NCI-H345 (cell line): ENCODE measurements at regions not wholly inside any gene's neighbourhood (a gene's known extent, or its start where the extent isn't known, plus 50 kb on each side); places are given as distances from the start of the nearest gene placed in this dataset.
"Not testable (repeated sequence)": the region's sequence is repeated elsewhere in the genome, so short reads cannot be mapped to it uniquely, and the experiment has no call there.

Experiments used
- DNase-seq: peaks from one replicate; lab custom pipeline; 2025; lab: John Stamatoyannopoulos, UW

DNA sequence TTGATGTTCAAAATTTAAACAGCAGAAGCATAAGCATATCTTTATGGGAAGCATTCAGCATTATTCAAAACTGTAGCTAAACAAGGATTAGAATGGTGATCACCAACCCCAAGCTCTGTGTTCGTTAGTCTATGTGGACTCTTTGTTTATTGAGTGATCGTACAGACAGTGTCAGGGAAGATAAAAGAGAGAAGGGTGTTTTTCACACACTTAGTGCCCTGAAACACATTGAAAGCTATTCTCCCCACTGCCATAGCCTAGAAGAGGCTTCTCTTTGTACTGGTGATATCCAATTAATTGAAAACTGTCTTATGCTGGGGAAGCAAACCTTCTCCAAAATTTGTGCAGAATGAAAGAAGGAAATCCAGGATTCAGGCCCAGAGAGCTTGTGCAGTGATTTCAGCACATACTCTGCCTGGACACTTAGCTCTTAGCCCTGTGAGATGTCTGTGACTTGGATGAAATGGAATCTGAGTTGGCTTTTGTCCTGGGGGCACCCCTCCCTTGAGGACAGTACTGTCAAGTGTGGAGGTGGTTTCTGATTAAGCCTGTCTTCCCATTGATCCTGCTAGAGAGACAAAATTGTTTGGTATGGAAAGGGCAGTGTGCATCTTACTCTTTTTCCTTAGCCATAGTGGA, 125.7 kb upstream of the MTHFD1L start:
- no peak for DNase-seq

DNA sequence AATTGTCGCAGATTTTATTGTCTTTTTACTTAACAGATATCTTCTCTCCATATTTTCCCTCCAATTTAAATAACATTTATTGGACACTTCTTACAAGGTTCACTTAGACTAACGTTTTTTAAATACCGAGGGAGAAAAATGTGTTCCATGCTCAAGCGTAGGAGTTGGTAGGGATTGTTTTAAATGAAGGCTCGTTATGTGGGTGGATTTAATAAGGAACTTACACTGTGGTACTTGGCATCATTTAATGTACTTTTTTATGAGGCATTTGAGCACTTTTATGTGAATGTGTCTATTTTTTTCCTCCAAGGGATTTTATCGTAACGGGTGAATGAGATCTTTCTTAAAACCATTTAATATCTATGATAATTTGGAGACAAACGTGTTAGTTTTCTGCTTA, 125.0 kb upstream of the MTHFD1L start:
- no peak for DNase-seq

DNA sequence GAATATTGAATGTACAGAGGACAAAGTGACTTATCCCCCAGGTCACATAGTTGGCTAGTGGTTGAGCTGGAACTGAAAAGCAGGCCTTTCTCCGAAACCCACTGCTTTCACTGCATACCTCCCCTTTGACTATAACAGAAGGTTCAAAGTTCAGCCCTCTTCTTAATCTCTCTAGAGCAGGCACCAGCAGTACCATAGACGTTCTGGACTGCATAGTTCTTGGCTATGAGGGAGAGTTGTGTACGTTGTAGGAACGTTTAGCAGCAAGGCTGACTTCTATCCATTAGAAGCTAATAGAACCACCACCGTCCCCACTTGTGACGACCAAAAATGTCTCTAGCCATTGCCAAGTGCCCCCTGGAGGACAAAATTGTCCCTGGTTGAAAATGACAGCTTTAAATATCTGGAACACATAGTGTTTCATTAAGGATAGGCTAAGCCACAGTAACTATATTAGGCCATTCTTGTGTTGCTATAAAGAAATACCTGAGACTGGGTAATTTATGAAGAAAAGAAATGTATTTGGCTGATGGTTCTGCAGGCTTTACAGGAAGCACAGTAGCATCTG, 123.8 kb upstream of the MTHFD1L start:
- no peak for DNase-seq

DNA sequence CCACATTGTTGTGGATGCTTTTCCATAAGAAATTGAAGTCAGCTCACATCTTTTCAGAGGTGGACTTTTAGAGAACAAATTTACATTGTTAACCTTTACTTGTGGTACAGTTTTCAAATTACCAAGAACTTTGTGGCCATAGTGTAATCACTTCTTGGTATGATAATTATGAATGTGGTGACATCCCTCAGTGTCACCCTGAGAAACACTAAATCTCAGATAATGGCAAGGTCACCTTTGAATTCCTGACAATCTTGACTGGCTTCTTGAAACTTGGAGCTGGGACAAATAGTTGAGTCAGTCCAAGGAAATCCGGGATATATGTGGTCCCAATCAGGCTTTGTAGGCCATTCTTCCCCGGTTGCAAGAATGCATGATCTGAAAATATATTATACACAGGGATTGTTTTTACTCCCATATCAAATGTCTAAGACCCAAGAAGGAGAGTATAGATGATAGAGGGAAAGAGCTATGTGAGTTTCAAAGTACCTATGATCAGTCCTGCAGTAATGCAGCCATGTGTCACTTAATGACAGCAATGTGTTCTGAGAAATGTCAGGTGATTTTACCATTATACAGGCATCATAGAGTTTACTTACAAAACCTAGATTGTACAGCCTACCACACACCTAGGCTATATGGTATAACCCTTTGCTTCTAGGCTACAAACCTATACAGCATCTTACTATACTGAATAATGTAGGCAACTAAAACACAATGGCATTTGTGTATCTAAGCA, 120.8 kb upstream of the MTHFD1L start:
- DNase-seq, result no peak

DNA sequence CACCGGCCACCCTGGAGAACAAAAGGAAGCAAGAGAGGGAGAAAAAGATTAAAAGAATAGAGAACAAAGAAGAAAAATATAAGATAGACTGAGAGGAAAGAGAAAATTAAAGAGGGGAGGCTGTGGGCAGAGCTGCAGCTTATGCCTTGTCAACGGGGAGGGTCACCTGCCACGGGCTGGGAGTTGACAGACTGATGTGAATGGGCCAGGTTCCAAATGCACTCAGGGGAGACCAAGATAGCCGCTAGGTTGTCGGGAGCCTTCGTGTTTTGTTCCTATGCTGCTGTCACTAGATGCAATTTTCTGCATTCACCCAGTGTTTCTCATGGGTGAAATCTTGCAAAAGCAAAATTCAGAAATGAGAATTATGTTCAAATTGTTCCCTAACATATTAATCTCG, 119.6 kb upstream of the MTHFD1L start:
- peak; percentile 47 for DNase-seq

DNA sequence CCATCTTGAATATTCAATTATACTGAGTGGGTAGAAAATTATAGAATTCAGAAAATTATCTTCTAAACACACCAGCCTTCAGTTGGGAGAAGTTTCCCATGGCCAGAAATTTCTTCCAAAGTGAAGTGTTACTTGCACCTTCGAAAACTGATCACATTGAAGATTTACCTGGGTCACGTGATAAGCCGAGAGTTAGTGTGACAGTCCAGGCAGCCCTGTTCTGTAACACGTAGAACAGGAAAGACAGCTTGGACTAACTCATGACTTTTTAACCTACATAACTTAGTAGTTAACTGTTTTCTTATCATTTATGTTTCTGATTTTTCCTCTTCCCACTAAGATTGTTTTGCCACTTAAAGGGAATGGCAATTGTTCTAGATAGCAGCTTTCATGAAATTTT, 118.3 kb upstream of the MTHFD1L start:
- no peak for DNase-seq

DNA sequence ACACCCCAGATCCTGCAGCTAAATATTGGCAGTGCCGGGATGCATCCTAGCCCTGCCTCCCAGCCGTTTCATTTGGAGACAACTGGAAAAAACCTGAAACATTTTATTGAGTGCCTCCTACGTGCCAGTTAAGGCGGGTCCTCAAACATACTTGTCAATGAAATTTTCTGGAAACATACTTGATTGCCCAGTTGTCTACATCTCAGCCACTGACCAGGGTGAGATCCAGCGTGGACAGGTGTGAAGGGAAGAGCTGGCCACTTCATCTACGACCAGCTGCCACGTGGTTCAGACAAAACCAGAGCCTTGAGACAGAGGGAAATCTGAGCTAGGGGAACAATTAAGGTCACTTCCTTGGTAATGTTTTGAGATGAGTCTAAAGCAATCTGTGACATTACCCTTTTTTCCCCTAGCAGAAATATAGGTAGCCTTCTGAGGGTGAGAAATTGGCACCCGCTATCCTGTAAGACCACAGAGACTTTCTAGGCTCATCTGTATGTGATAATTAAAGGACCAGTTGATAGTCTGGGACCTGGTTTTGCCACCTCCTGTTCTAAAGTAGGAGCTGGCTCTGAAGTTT, 116.3 kb upstream of the MTHFD1L start:
- DNase-seq, result no peak

DNA sequence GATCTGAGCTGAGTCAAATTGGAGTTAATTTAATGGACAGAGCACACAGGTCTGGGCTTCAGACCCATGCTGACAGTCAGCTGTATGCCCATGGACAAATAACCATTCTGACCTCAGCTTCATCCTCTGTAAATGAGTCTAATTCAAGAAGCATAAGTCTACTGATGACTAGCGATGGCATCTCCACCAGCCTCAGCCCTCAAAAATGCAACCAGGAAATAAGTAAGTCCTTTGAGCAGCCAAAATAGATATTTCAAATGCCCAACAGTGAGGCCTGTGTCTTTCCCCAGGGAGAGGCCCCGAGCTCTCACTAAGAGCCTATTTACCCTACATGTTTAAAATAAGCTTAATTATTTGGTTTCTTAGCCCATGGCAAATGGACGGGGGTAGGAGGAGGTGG, 114.2 kb upstream of the MTHFD1L start:
- no peak for DNase-seq

DNA sequence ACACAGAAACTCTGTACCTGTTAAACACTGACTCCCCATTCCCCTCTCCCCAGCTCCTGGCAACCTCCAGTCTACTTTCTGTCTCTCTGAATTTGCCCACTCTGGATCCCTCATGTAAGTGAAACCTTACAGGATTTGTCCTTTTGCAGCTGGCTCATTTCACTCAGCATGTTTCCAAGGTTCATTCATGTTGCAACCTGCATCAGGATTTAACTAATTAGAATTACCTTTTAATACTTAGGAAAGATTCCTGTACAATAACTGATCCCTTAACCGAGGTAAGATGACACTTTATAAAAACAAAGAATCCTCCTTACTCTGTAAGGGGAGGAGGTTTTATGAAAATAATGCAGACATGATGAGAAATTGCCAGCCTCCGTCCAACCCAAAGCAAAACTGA, 113.1 kb upstream of the MTHFD1L start:
- DNase-seq, result no peak

DNA sequence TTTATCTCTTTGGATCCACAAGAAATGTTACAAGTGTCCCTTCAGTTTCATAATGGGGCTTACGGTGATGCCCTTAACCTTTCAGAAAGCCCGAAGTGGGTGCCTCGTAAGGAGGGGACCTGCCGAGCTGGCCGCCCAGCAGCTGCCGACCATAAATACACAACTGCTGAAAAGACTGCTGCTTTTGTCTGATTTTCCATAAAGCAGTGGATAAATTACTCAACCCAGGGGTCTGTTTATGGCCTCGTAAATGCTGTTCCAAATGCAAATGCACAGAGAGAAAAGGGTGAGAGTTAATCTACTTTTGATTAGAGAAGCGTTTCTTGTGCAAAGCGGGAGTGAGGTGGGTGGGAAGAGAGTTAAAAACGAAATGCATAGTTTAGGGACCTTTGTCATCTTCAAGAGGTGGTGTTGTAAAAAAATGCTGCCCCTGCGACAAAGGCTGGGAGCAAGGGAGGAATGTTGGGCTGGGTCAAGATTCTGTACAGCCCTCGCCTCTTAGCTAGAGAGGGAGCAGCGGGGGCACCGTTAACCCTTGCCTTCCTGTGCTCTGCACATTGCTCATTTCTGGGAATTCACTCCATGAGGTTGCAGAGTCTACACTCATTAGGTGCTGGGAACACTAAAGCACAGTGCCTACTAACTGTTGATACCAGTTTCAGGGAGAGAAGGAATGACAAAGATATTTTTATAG, 112.0 kb upstream of the MTHFD1L start:
- DNase-seq, result peak; percentile 53

DNA sequence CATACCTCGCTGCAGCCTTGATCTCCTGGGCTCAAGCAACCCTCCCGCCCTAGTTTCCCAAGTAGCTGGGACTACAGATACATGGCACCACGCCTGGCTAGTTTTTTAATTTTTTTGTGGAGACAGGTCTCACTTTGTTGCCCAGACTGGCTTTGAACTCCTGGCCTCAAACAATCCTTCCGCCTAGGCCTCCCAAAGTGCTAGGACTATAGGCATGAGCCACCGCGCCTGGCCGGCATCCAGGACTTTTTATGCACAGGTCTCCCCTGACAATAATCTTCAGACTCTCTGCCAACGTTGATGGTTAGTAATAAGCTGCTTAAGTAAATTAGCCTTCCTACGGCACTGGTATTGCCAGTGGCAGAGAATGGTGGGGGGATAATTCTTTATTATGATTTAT, 110.5 kb upstream of the MTHFD1L start:
- no peak for DNase-seq

DNA sequence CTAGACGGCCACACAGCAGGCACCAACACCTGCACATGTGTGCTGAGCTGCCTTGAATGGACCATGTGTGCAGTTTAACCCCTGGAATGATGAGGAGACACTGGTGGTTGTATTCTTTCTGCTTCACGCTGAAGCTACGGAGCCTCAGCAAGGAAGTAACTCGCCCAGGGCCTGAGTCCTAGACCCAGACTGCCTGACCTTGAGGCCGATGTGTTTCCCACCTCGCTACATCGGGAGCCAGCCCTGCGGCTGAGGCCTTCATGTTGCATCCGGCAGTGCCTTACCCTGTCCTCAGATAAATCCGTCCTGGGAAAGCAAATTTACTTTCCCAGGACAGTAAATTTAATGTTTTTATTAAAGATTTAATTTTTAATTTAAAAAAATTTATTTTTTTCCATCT, 110.0 kb upstream of the MTHFD1L start:
- no peak for DNase-seq

DNA sequence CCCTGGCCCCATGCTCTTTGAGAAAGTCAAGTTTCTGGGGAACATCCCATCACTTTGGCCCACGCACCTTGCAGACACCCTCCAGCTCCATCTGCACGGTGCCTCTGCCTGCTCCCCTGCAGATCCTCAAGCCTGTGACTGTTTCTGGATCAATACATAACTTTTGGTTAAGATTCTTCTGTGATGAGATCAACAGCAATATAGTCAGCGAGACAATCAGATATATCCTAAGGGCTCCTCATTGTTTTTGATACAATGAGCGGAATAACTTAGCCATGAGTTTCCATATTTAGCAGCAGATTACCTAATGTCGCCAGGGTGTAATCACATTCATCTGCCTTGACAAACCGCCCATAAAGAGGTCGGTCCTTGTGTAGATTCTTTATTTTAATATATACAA, 109.3 kb upstream of the MTHFD1L start:
- no peak for DNase-seq

DNA sequence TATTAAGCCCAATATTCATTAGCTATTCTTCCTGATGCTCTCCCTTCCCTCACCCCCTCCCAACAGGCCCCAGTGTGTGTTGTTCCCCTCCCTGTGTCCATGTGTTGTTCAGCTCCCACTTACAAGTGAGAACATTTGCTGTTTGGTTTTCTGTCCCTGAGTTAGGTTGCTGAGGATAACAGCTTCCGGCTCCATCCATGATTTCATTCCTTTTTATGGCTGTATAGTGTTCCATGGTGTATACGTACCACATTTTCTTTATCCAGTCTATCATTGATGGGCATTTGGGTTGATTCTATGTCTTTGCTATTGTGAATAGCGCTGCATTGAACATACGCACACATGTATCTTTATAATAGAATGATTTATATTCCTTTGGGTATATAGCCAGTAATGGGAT, 107.7 kb upstream of the MTHFD1L start:
- DNase-seq, result not testable (repeated sequence)

DNA sequence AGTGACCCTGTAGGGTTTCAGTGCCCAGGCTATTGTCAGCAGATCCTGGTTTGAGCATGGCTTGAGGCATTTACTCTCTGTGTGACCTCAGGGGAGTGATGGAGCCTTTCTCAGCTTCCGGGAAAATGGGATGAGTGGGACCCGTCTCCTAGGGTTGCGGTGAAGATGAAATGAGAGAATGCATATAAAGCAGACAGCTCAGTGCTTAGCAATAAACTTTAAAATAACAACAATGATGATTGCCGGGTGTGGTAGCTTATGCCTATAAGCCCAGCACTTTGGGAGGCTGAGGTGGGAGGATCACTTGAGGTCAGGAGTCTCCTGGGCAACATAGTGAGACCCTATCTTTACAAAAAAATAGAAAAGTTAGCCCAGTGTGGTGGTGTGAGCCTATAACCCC, 106.0 kb upstream of the MTHFD1L start:
- no peak for DNase-seq

DNA sequence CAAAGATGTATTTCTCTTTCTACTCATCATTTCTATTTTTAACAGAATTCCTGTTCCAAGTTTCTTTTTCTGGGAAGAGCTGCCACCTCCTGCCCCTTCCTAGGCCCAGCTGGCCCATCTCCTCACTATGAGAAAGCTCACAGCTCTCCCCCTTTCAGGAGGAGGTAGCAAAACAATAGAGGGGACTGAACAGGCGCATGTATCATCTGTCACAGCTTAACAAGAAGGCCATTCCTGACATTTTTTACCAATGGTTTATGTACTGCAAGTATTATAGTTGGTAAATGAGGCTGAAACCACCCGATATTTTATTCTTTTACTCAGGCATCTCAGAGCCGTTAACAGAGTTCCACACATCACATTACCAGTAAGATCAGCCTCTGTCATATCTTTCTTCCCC, 103.7 kb upstream of the MTHFD1L start:
- no peak for DNase-seq

DNA sequence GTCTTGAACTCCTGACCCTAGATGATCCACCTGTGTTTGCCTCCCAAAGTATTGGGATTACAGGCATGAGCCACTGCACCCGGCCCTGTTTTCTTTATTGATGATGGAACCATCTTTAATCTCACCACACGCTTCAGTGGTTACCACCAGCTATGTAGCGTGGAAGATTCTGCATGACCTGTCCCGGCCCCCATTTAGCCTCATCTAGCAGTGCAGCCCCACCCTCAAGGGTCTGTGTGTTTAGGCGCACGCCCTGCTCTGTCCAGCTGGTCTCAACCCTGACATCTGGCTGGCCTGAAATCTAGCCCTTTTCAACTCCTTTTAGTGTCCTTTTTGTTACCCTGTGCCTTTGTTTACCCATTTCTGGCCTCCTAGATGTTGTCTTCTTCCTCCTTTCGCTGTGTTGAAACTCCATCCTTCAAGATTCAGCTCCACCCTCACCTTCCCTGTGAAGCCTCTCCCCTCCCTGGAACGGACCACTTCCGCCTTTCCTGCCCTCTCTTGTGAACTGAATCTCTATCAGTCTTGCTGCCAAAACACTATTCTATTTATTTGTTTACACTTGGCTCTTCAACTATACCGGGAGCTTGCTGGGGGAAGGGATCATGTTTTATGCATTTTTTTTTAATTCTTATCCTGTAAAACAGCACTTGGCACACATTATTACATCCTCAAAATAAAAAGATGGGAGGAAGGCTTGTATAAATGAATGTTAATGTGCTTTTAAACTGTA, 101.0 kb upstream of the MTHFD1L start:
- peak; percentile 23 for DNase-seq

DNA sequence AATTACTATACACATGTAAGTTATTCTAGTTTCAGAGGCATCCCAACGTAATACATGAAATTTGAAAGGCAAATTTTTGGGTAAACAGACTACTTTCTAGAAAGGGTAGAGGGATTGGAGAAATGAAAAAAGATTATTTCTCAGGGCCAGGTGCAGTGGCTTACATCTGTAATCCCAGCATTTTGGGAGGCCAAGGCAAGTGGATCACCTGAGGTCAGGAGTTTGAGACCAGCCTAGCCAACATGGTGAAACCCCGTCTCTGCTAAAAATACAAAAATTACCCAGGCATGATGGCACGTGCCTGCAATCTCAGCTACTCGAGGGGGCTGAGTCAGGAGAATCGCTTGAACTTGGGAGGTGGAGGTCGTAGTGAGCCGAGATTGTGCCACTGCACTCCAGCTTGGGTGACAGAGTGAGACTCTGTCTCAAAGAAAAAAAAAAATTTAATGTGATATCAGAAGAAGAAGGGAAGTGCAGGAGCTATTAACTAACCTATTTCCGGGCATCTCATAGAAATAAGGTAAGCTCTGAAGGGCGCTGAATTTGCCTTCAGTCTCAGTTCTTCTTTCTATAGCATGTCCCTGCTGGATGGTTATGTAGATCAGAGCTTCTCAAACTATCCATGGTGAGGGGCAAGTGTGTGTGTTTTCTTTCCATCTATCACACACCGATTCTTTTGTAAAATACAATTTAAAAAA, 100.3 kb upstream of the MTHFD1L start:
- DNase-seq, result no peak

DNA sequence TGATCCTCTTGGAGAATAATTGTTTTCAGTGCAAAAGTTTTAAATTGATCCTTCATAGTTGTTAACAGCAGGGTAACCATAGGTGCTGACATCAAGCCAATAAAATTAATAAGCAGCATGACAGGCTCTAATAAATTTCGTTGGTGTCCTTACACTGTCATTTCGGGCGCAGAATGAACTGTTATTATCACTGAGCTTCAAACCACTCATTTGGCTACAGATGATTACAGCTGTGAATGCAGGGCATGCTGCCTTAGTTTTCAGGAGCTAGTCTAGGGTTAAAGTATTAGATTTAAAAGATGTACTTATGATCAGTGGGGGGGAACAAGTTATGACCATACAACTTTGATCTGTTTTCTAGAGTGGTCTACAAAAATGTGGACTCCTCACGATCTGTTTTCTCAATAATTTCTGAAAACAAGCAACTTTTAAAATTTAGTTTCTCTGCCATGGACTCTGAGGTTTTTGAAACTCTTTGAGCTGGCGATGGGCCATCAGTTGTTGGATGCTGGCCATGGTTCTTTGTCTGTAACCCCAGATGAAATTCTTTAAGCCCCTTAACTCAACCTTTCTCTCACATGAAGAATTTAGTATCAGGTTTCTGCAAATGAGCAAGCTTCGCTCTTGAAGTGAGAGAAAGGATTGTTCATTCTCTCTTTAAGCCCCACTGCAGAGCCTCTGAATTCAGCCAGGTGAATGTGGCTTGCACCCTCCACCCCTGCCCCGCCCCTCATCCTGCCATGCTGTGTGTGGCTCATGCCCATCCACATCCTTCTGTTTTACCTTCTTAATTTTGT, 99.1 kb upstream of the MTHFD1L start:
- peak; percentile 56 for DNase-seq

DNA sequence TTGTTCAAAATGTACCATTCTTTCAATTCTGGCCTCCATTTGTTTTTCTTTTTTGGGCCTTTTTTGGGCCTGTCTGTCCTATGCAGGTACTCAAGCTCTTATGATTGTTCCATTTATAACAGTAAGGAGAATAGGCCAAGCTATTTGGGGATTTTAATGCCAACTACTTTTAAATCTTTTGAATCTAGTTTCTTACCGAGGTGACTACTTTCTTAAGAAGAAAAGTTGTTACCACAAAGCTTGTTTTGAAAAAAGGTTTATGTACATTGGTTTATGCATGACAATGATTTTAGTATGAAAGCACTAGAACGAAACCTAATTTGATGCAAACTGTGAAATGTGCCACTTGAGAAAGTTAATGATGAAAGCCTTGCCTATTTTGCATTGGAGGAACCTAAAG, 98.3 kb upstream of the MTHFD1L start:
- no peak for DNase-seq
